ENCODE measurements at regions not wholly inside any gene's neighbourhood (a gene's known extent, or its start where the extent isn't known, plus 50 kb on each side); places are given as distances from the start of the nearest gene placed in this dataset.

DNA sequence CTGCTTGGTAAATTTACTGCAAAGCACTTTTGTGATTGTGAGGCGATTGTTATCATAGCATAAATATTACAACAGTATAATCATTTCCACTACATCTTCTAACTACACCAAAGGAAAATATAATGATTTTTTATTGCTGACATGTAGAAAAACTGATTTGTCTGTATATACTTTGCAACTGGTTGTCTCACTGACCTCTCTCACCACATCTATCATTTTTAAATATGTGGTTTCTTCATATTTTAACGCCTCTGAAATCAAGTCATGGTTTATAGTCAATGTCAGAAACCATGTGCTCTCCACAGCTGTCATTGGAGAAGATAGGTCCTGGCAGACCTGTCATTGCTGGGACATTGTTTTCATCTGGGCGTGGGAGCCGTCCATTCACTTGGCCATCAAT is 315.4 kb upstream of the KLF6 start:
- no peak overlapping the region for H2BK20ac ChIP-seq (ENCODE audit: low read depth, low read length, poor library complexity, severe bottlenecking)
- Mint-ChIP-seq H3K27ac (no peak overlapping the region; a peak in 1 of 7 replicates), H3K4me1 (peaks cover 0 to 2% of the 10 kb centered on the region in 2 experiments; a peak in 1 of 4 replicates), H3K9me3 (peaks cover 7 to 10% of the 10 kb centered on the region in 2 experiments; a peak in 4 of 5 replicates), H3K4me3 (no peak overlapping the region), H3K27me3 (ENCODE audit: low read depth) (no peaks in the 10 kb centered on the region; the same call in 1 of the 2 replicates), H3K36me3 (ENCODE audit: insufficient read depth in 1 of 3, low read depth in 3 of 3) (peaks cover 4 to 8% (median 5%) of the 10 kb centered on the region in 3 experiments; a peak in 4 of 7 replicates)
- H3K79me1 ChIP-seq (ENCODE audit: insufficient read depth, low read depth, low read length, poor library complexity, severe bottlenecking): no peaks in the 10 kb centered on the region
- no CpG with 5 or more reads among the region's 4 CpGs for WGBS (ENCODE audit: extremely low coverage, insufficient read length, low lambda C conversion rate)
- no peak overlapping the region for H3K9ac ChIP-seq (ENCODE audit: extremely low read depth, insufficient read length, low read length)
- no peak overlapping the region for H3K4ac ChIP-seq (ENCODE audit: low read depth, low read length)
- no peak for DNase-seq
- no peaks in the 10 kb centered on the region for H3K23me2 ChIP-seq (ENCODE audit: insufficient read length, low read depth, low read length, poor library complexity, severe bottlenecking)
- H4K8ac ChIP-seq (replicated peaks; ENCODE audit: insufficient read length, low read depth, low read length): no peak overlapping the region
- H3K27me3 ChIP-seq (ENCODE audit: insufficient read depth, low read length): no peaks in the 10 kb centered on the region
- H4K5ac ChIP-seq (ENCODE audit: insufficient read length, low read depth, low read length): no peak overlapping the region
- no peaks in the 10 kb centered on the region for H3K79me2 ChIP-seq (ENCODE audit: insufficient read depth, low read length)
- H2BK12ac ChIP-seq (ENCODE audit: insufficient read length, low read depth, low read length): no peak overlapping the region
- no peak overlapping the region for H2BK120ac ChIP-seq (ENCODE audit: low read depth, low read length, poor library complexity, severe bottlenecking)
- TF ChIP-seq, protein P1, sequence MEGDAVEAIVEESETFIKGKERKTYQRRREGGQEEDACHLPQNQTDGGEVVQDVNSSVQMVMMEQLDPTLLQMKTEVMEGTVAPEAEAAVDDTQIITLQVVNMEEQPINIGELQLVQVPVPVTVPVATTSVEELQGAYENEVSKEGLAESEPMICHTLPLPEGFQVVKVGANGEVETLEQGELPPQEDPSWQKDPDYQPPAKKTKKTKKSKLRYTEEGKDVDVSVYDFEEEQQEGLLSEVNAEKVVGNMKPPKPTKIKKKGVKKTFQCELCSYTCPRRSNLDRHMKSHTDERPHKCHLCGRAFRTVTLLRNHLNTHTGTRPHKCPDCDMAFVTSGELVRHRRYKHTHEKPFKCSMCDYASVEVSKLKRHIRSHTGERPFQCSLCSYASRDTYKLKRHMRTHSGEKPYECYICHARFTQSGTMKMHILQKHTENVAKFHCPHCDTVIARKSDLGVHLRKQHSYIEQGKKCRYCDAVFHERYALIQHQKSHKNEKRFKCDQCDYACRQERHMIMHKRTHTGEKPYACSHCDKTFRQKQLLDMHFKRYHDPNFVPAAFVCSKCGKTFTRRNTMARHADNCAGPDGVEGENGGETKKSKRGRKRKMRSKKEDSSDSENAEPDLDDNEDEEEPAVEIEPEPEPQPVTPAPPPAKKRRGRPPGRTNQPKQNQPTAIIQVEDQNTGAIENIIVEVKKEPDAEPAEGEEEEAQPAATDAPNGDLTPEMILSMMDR (conservative IDR thresholded peaks at IDR 0.05): no peak
- no peak overlapping the region for H2BK5ac ChIP-seq (ENCODE audit: insufficient read length, low read length)
- H3T11ph ChIP-seq (ENCODE audit: low read length): no peak overlapping the region
- no peaks in the 10 kb centered on the region for H4K20me1 ChIP-seq (ENCODE audit: control insufficient read depth, insufficient read depth, insufficient read length)
- no peak overlapping the region for H3K56ac ChIP-seq (ENCODE audit: insufficient read length, low read depth, low read length)
- H2AFZ ChIP-seq (ENCODE audit: low read length): no peak overlapping the region
- H3K4me1 ChIP-seq (ENCODE audit: insufficient read depth, low read length): no peaks in the 10 kb centered on the region
- no peak overlapping the region for H3K14ac ChIP-seq (ENCODE audit: insufficient read depth, low read length)
- H4K91ac ChIP-seq (ENCODE audit: insufficient read length, low read depth, low read length): no peak overlapping the region
- no peak overlapping the region for H3K23ac ChIP-seq (ENCODE audit: insufficient read length, low read depth, low read length)
- peaks cover 4% of the 10 kb centered on the region for H3K9me3 ChIP-seq (ENCODE audit: control insufficient read depth, low read depth, low read length)
- H2AK5ac ChIP-seq (ENCODE audit: insufficient read length, low read length): no peak overlapping the region
- H3K27ac ChIP-seq (ENCODE audit: insufficient read length, low read depth, low read length): no peak overlapping the region
- H3K4me2 ChIP-seq (ENCODE audit: insufficient read depth, insufficient read length, low read length): no peak overlapping the region
- no peak overlapping the region for H3K18ac ChIP-seq (ENCODE audit: insufficient read length, low read depth, low read length)
- H2BK15ac ChIP-seq (ENCODE audit: low read depth, low read length): no peak overlapping the region
